Activated CD4-positive, alpha-beta T cell treated with anti-CD3 and anti-CD28 coated beads, Interleukin-2, amount 50 U/mL, for 48 hours (primary cell): ENCODE measurements at regions not wholly inside any gene's neighbourhood (a gene's known extent, or its start where the extent isn't known, plus 50 kb on each side); places are given as distances from the start of the nearest gene placed in this dataset.

ENCODE experiments used
- DNase-seq, 2 experiments: peaks; one replicate each; pipeline ENCODE4 v3.0.0-alpha.2; 2020

DNA sequence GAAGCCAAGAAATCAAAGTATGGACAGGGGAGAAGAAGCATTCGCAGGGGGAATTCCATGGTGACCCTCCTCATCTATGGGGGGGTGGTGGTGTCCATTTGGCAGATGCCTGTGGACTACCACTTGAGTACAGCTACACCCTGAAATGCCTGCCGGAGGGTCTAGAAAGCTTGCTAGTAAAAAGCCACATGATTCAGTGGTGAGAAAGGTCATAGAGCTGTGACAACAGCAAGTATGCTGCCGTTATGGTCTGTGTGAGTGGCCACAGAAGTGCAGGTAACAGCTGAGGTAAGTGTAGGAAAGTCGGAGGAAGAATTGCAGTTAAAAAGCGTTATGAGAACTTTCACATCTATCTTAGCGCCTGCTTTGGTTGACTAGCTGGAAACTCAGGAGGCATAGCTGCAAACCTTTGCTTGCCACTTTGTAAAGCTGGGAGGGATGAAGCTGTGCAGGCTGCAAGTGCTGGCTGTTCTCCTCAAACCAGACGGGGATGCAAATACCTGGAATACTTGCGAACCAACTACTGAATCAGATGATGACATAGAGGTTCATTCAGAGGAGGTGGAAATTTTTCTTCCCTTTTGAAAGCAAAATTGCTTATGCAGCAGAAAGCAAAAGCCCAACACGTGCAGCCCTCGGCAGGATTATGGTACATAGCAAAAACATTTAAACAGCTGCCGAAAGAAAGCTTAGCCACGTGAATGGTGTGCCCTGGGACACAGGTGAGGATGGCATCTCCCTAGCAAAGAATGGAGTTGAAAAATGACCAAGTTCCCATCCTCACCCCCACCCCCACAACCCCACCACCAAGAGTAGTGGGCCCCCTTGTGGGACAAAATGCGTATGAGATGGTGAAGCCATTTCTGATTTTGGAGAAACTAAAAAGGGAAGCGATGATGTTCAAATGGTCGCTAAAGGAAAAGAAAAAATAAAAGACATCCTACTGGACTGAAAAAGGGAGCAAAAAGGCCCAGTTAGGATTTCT, 287.0 kb downstream of the RERGL start:
- no peak for DNase-seq

DNA sequence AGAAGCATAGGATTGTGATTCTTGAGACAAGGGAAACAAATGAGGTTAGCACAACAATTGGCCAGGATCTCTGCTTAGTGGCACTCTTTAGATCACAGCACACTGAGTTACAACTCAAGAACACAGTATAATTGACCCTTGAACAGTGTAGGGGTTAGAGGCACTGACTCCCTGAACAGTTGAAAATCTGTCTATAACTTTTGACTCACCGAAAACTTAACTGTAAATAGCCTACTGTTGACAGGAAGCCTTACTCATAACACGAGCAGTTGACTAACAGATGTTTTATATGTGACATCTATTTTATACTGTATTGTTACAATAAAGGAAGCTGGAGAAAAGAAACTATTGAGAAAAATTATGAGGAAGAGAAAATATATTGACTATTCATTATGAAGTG, 296.1 kb downstream of the RERGL start:
- no peak for DNase-seq

DNA sequence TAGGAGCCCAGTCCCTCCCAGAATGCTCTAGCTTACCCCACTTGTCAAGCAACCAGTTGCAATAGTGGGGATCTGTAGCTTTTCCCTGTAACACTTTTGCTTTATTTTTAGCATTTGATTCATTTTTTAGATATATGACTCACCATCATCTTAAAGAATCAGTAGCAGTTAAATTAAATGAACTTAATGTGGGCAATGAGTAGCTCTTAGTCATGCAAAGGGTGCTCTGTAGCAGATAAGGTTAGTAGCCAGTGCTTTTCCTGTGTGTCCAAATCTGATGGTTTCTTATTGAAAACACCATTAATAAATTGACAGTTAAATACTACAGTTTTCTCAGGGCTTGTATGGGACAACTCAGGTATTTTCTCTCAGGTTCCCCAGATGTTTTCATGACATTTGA, 311.8 kb downstream of the RERGL start:
- DNase-seq: no peak

DNA sequence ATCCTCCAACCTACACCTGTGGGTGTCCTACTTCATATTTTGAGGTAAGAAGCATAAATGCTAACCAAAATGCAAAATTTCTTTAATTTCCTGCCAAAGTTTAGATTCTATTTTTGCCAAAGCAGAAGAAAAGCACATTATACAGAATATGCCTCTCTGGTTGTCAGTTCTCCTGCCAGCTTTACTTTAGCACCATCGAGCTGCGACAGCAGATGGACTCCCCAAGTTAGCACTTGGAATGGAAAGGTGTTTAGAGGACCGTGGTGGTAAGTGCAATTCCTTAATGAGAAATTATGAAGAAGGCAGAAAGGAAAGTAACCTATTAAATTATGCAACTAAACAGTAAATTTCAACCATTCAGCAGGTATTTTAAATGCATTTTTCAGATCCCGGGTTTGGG, 326.6 kb downstream of the RERGL start:
- no peak for DNase-seq

DNA sequence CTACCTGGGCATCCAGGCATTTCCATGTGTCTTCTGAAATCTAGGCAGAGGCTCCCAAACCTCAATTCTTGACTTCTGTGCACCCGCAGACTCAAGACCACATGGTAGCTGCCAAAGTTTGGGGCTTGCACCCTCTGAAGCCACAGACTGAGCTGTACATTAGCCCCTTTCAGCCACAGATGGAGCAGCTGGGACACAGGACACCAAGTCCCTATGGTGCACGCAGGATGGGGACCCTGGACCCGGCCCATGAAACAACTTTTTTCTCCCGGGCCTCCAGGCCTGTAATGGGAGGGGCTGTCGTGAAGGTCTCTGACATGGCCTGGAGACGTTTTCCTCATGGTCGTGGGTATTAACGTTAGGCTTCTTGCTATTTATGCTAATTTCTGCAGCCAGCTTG, 330.0 kb downstream of the RERGL start:
- DNase-seq: no peak
